NCI-H1694 treated with DMSO at 0.1 percent for 48 hours (cell line): ENCODE measurements at regions not wholly inside any gene's neighbourhood (a gene's known extent, or its start where the extent isn't known, plus 50 kb on each side); places are given as distances from the start of the nearest gene placed in this dataset.
A peak's percentile ranks its signal among the peaks of the same experiment; 100 is the strongest.
"Not testable (repeated sequence)": the region's sequence is repeated elsewhere in the genome, so short reads cannot be mapped to it uniquely, and the experiment has no call there.

Experiments
- DNase-seq: peaks from one replicate; lab custom pipeline; 2025; lab: John Stamatoyannopoulos, UW

DNA sequence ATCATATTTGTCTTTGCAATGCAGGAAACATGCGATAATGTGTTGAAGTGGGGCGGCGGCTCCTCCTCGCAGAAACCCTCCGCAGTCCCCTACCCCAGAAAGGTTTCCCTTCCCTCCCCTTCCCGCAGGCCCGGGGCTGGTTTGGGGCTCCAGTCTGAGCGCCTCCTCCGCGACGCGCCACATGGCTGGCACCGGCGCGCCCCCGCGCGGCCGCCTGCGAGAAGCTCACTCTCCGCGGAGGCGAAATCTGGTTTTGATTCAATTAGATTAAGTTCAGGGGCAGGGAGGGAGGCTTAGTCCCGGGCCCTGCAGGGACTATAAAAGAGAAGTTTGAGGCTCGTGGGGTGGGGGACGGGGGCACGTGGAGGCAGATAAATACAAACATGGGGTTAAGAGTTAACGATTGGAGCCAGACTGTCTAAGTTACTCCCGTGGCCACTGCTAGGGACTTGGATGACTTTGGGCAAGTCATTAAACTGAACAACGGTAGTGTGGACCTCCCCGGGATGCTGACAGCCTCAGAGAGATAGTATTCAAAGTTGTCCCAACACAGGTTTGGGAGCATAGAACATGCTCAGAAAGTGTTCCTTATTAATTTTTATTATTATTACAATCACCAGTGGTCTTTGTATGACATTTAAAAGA, 69.4 kb downstream of the MSX2 start:
- DNase-seq = peak; percentile 4

GRCh38 chr5:174793076-174793475, 68.7 kb downstream of the MSX2 start:
- DNase-seq = no peak

DNA sequence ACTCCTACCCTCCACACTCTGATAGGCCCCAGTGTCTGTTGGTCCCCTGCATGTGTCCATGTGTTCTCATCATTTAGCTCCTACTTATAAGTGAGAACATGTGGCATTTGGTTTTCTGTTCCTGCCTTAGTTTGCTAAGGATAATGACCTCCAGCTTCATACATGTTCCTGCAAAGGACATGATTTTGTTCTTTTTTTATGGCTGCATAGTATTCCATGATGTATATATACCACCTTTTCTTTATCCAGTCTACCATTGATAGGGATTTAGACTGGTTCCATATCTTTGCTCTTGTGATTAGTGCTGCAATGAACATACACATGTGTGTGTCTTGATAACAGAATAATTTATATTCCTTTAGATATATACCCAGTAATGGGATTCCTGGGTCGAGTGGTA, 67.9 kb downstream of the MSX2 start:
- DNase-seq = not testable (repeated sequence)

DNA sequence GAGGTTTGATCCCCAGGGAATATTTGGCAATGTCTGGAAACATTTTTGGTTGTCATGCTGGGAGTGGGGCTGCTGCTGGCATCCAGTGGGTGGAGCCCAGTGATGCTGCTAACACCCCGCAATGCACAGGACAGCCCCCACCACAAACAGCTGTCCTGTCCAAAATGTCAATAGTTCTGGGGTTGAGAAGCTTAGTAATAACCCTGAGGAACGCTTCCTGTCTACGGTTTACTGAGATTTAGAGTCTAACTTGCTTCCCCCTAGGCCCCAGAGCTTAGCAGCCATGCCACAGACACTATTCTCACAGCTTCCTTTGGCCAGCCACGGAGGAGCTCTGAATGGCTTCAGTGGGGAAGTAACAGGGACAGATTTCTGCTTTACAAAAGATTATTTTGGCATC, 66.5 kb downstream of the MSX2 start:
- DNase-seq = no peak

- DNase-seq = no peak
These were observed 65.2 kb downstream of the MSX2 start for GRCh38 chr5:174789596-174789995.

GRCh38 chr5:174785120-174785680, 60.8 kb downstream of the MSX2 start:
- no peak for DNase-seq
